Ascending aorta (tissue), 2 donors: ENCODE measurements at regions not wholly inside any gene's neighbourhood (a gene's known extent, or its start where the extent isn't known, plus 50 kb on each side); places are given as distances from the start of the nearest gene placed in this dataset.

Experiments
- DNase-seq, 2 donors: peaks; one replicate each; pipeline ENCODE4 v3.0.0-alpha.2; 2019; ENCODE audit warnings: low spot score in 2 of 2
- H3K27ac ChIP-seq, 2 donors: fragments of 200-600 bp; sonication (generic); one replicate each; pipeline ENCODE4 v1.5.1; 2016 to 2017; ENCODE audit warnings: mild to moderate bottlenecking in 1 of 2
- H3K27me3 ChIP-seq: fragments of 200-600 bp; sonication (generic); one replicate; pipeline ENCODE4 v1.5.1; 2017
- H3K36me3 ChIP-seq, 2 donors: fragments of 200-600 bp; sonication (generic); one replicate each; pipeline ENCODE4 v1.5.1; 2016
- H3K4me1 ChIP-seq, 2 donors: fragments of 200-600 bp; sonication (generic); one replicate each; pipeline ENCODE4 v1.5.1; 2016 to 2017; ENCODE audit warnings: mild to moderate bottlenecking in 1 of 2
- H3K4me3 ChIP-seq, 2 donors: fragments of 200-600 bp; sonication (generic); one replicate each; pipeline ENCODE4 v1.5.1; 2016 to 2017; ENCODE audit warnings: mild to moderate bottlenecking in 1 of 2
- H3K9me3 ChIP-seq, 2 donors: fragments of 200-600 bp; sonication (generic); one replicate each; pipeline ENCODE4 v1.5.1; 2016
- intact Hi-C: fragments of 100-400 bp; cut with DNase I; formaldehyde crosslinking; loops from one replicate; pipeline ENCODE4 v1.15.1; 2023
- TF ChIP-seq, protein P1 (sequence below), 3 experiments: fragments of 200-600 bp in 2 of 3; fragments of 450-650 bp in 1 of 3; sonication (generic) in 2 of 3; IDR thresholded peaks; one replicate each; pipeline ENCODE4 v1.5.1; 2016 to 2019; ENCODE audit warnings: antibody characterized with exemption in 3 of 3, mild to moderate bottlenecking in 1 of 3, moderate library complexity in 1 of 3

DNA sequence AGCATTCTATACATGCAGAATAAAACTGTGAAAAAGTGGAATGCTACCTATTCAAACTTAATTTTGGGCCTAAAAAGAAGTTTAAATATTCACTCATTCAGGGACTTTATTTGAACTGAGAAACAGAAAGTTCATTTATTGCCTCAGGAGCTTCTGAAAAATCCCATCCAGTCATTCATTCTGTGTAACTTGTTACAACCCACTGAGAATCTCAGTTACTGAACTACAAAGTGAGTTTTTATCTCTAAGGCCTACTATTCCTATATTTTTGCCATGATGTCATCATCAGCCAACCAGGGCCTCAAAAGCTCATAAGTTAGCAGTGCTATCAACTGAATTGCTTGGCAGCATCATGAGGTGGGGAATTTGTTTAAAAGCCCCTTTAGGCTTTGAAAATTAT, 98.0 kb upstream of the BOC start:
- no peak for DNase-seq
- Histone ChIP-seq H3K4me1 (peaks cover 0 to 2% of the 10 kb centered on the region in 2 donors), H3K27ac (no peak overlapping the region), H3K4me3 (no peak overlapping the region), H3K9me3 (no peaks in the 10 kb centered on the region), H3K36me3 (no peaks in the 10 kb centered on the region), H3K27me3 (no peaks in the 10 kb centered on the region)
- intact Hi-C loops = no loop called here
- TF ChIP-seq, protein P1, sequence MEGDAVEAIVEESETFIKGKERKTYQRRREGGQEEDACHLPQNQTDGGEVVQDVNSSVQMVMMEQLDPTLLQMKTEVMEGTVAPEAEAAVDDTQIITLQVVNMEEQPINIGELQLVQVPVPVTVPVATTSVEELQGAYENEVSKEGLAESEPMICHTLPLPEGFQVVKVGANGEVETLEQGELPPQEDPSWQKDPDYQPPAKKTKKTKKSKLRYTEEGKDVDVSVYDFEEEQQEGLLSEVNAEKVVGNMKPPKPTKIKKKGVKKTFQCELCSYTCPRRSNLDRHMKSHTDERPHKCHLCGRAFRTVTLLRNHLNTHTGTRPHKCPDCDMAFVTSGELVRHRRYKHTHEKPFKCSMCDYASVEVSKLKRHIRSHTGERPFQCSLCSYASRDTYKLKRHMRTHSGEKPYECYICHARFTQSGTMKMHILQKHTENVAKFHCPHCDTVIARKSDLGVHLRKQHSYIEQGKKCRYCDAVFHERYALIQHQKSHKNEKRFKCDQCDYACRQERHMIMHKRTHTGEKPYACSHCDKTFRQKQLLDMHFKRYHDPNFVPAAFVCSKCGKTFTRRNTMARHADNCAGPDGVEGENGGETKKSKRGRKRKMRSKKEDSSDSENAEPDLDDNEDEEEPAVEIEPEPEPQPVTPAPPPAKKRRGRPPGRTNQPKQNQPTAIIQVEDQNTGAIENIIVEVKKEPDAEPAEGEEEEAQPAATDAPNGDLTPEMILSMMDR (IDR thresholded peaks at IDR 0.05) = no peak

DNA sequence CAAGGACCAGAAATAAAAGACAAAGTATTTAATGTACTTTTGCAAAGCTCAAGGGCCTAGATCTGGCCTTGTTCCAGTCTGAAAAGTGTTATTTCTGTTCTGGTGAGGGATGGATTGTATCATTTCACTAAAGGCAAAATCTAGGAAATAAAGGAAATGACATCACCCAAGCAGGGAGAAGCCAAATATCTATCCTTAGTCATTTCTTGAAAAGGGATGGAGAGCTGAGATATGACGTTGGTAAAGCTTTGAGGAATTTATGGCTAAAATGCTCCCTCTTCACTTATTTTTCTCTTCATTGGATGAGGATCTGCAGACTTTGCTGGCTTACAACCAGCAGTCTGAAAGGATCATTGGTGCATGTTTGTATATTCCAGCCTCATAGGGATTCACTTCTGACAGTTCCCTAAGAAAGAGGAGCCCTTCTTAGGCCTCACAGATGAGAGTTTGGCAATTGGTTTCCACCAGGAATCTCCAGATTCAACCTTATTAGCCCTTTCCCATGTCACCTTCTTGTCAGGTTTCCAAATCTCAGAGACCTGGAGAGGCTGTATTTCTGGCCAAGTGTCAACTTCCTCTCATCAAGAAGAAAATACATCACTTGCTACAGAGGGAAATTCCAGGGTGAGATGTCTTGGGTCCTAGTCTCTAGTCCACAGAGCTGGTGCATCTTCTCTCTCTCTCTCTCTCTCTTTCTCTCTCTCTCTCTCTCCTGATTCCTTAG, 93.7 kb upstream of the BOC start:
- no peak for DNase-seq

DNA sequence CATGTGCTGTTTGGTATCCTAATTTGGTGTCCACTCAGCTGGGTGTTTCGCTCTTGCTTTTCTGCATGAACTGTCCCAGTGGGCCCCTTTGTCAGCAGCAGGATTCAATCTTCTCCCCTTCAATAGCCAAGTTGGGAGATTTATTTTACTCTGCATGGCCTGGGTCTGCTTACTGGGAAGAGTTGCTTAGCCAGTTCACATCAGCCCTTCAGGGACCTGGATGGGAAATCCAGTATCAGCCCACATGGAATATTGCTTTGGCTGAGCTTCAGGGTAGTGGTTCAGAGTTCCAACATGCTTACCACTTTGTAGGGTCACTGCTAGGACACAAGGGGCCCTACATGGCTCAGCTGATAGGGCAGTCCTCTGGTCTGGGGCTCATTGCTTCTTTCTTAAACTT, 93.0 kb upstream of the BOC start:
- TF ChIP-seq, protein P1 (IDR thresholded peaks at IDR 0.05) = no peak
- peak overlapping the region in 1 of 2 donors; percentile 52 for H3K27ac ChIP-seq
- peaks cover 0 to 2% of the 10 kb centered on the region in 2 donors for H3K4me1 ChIP-seq
- H3K27me3 ChIP-seq = no peaks in the 10 kb centered on the region
- no peak for DNase-seq
- H3K9me3 ChIP-seq = no peaks in the 10 kb centered on the region
- H3K4me3 ChIP-seq = no peak overlapping the region
- no peaks in the 10 kb centered on the region for H3K36me3 ChIP-seq
- intact Hi-C loops = no loop called here

More for the DNA sequence above, 93.7 kb upstream of the BOC start:
- Histone ChIP-seq H3K9me3 (no peaks in the 10 kb centered on the region), H3K36me3 (no peaks in the 10 kb centered on the region), H3K4me3 (no peak overlapping the region), H3K27me3 (no peaks in the 10 kb centered on the region), H3K27ac (peak overlapping the region; percentile 47 to 52), H3K4me1 (peaks cover 0 to 2% of the 10 kb centered on the region in 2 donors)
- TF ChIP-seq, protein P1 (IDR thresholded peaks at IDR 0.05) = no peak
- intact Hi-C loops = no loop called here

DNA sequence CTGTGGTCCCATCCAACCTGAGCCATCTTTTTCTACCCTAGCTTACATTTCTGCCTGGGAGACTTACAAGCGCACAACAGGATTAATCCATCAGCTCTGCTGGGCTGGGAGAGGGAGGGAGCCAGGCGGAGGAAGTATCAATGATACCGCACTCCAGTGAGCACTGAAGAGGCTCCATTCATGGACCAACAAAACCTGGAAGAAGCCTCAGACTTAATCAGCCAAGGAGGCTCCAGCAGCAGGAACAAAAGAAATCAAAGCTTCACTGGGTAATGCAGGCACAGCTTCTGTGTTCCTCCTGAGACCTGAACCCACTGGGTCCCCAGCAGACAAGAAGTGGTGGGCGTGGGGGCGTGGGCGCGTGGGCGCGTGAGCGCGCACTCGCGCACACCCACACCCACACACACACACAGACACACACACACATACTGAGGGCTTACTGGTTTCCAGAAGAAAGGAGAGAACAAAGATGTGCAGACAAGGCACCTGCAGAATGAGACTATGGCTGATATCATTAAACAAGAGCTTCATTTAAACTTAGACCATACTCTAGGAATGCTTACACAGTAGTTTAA, 87.0 kb upstream of the BOC start:
- Histone ChIP-seq H3K9me3 (no peaks in the 10 kb centered on the region), H3K27me3 (no peaks in the 10 kb centered on the region), H3K36me3 (no peaks in the 10 kb centered on the region), H3K4me1 (no peaks in the 10 kb centered on the region), H3K27ac (no peak overlapping the region), H3K4me3 (no peak overlapping the region)
- DNase-seq = no peak
- TF ChIP-seq, protein P1 (IDR thresholded peaks at IDR 0.05) = no peak
- intact Hi-C loops = no loop called here

DNA sequence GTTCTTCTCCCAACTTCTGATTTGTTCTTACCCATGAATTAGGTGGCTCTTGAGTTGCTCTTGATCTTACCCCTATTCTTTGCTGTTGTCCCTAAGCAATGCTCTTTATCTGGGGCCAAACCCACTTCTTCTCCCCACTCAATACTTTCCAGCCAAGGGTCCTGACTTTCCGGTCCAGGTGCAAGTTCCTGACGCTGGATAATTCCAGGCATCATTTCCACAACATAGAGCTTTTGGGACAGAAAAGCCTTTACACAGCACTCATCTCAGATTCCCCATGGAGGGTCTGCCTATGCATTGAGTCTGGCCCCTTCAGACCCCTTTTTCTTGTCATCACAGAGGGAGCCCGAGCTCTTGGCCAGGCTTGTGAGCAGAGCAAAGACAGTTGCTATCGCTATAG, 85.4 kb upstream of the BOC start:
- intact Hi-C loops = no loop called here
- Histone ChIP-seq H3K4me3 (no peak overlapping the region), H3K9me3 (no peaks in the 10 kb centered on the region), H3K27ac (no peak overlapping the region), H3K36me3 (no peaks in the 10 kb centered on the region), H3K4me1 (no peaks in the 10 kb centered on the region), H3K27me3 (no peaks in the 10 kb centered on the region)
- DNase-seq = no peak
- TF ChIP-seq, protein P1 (IDR thresholded peaks at IDR 0.05) = no peak
